AG04450 (cell line): ENCODE measurements at regions not wholly inside any gene's neighbourhood (a gene's known extent, or its start where the extent isn't known, plus 50 kb on each side); places are given as distances from the start of the nearest gene placed in this dataset.

Source experiments
- CTCF ChIA-PET: fragments of 300-600, 350-600 bp; formaldehyde crosslinking; extraction: SDS; loops from one replicate; lab custom pipeline; 2022; ENCODE audit warnings: antibody characterized with exemption, inconsistent platforms; lab: Charles Lee
- POLR2A ChIA-PET: fragments of 350-600 bp; formaldehyde crosslinking; extraction: SDS; loops from one replicate; lab custom pipeline; 2021; ENCODE audit warnings: antibody characterized with exemption, inconsistent platforms; lab: Yijun Ruan, JAX
- DNase-seq: peaks from one replicate; pipeline ENCODE4 v3.0.0-alpha.2; 2011; ENCODE audit warnings: low read depth, low spot score
- H3K27ac ChIP-seq: one replicate; pipeline ENCODE4 v1.5.1; 2012; ENCODE audit warnings: low read depth, low read length, control low read depth
- H3K27me3 ChIP-seq: one replicate; pipeline ENCODE4 v1.6.0; 2012; ENCODE audit warnings: low read length; ENCODE audit not compliant: control insufficient read depth, insufficient read depth
- H3K4me3 ChIP-seq: 2 replicates; pipeline ENCODE4 v1.5.1; 2011; ENCODE audit warnings: mild to moderate bottlenecking, low read depth, low read length, control low read depth
- H3K9me3 ChIP-seq: 2 replicates; pipeline ENCODE4 v1.5.1; 2012; ENCODE audit warnings: low read length; ENCODE audit not compliant: control insufficient read depth, insufficient read depth
- CTCF ChIP-seq: IDR thresholded peaks from 2 replicates; pipeline ENCODE4 v1.5.1; 2011; ENCODE audit warnings: low read depth, low read length, control low read depth, inconsistent platforms

- no peak overlapping the region for H3K27ac ChIP-seq
- POLR2A ChIA-PET, result no interaction called here
- H3K9me3 ChIP-seq, result no peaks in the 10 kb centered on the region
- TF ChIP-seq CTCF, result no peak
- no peak overlapping the region for H3K4me3 ChIP-seq
- CTCF ChIA-PET, result no interaction called here
- no peak for DNase-seq
- no peaks in the 10 kb centered on the region for H3K27me3 ChIP-seq
Measured at GRCh38 chr5:124902097-124902821, 155.8 kb upstream of the ZNF608 start.

- CTCF ChIA-PET, result no interaction called here
- DNase-seq, result no peak
- H3K27me3 ChIP-seq, result no peaks in the 10 kb centered on the region
- POLR2A ChIA-PET, result no interaction called here
- TF ChIP-seq CTCF, result no peak
- H3K4me3 ChIP-seq, result no peak overlapping the region
- H3K9me3 ChIP-seq, result no peaks in the 10 kb centered on the region
- no peak overlapping the region for H3K27ac ChIP-seq
Measured at GRCh38 chr5:124905256-124906130, 159.1 kb upstream of the ZNF608 start.

- no peak overlapping the region for H3K4me3 ChIP-seq
- POLR2A ChIA-PET, result no interaction called here
- H3K27me3 ChIP-seq, result no peaks in the 10 kb centered on the region
- DNase-seq, result peak; percentile 26
- H3K9me3 ChIP-seq, result no peaks in the 10 kb centered on the region
- TF ChIP-seq CTCF, result peak; percentile 23; the same call in 1 of the 2 replicates
- CTCF ChIA-PET, result no interaction called here
- no peak overlapping the region for H3K27ac ChIP-seq
Measured at GRCh38 chr5:124906339-124907097, 160.1 kb upstream of the ZNF608 start.

- Histone ChIP-seq H3K4me3 (no peak overlapping the region), H3K27me3 (no peaks in the 10 kb centered on the region), H3K27ac (no peak overlapping the region), H3K9me3 (no peaks in the 10 kb centered on the region)
- POLR2A ChIA-PET, result no interaction called here
- DNase-seq, result no peak
- CTCF ChIA-PET, result no interaction called here
- no peak for TF ChIP-seq CTCF
Measured at GRCh38 chr5:124907098-124907644, 160.7 kb upstream of the ZNF608 start.
